ENCODE measurements at regions not wholly inside any gene's neighbourhood (a gene's known extent, or its start where the extent isn't known, plus 50 kb on each side); places are given as distances from the start of the nearest gene placed in this dataset.

DNA sequence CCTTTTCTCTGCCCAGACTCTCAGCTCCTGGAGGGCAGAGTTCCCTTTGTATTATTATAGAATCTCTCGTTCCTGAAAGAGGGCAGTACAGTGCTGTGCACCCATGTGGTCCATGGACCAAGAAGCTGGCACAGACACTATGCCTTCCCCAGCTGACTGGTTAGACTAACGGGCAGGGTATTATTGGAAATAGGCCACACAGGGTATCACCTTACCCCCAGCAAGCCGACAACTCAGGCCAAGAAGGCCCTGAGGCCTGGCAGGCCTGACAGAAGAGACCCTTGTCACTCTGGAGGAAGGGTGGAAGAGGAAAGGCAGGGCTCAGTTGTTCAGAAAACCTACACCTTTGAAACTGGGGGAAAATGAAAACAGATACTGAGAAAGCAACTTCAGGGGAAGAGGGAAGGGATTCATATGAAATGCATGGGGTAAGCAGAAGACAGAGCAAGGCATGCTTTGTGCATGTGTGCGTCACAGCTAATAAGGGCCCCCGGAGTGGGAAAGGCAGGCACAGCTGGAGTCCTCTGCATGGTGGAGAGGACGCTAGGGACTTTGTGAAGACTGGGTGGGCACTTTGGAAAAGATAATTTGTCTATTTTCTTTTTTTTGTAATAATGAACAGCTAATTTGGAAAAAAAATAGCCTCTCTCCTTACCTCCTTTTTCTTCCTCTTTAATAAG is 476.8 kb upstream of the CELF4 start:
- POLR2A ChIA-PET: no interaction called here
- CTCF ChIA-PET: no interaction called here

DNA sequence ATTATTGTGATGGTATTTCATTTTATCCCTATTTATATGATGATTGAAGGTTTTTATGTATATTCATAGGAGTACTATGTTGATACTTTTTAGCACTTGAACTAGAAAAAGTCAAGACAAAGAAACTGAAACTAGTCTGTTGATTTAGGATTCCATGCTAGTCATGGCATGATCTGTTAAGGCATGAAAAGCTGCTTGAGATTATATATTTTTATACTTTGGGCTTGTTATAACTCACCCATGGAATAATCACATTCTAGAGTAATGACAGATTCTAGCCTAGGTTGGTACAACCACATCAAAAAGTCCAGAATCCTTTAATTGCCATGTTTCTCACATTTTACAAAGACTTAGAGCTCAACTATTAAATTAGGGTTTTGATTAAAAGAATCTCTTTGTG is 472.6 kb upstream of the CELF4 start:
- Histone ChIP-seq H3K9me3 (no peaks in the 10 kb centered on the region), H3K4me1 (no peaks in the 10 kb centered on the region), H3K4me3 (ENCODE audit: low read depth, low read length) (no peak overlapping the region), H3K36me3 (ENCODE audit: control insufficient read depth, insufficient read depth, low read length) (no peaks in the 10 kb centered on the region), H3K27me3 (replicated peaks; ENCODE audit: control insufficient read depth, insufficient read depth, low read length) (no peaks in the 10 kb centered on the region)
- TF ChIP-seq, protein P1, sequence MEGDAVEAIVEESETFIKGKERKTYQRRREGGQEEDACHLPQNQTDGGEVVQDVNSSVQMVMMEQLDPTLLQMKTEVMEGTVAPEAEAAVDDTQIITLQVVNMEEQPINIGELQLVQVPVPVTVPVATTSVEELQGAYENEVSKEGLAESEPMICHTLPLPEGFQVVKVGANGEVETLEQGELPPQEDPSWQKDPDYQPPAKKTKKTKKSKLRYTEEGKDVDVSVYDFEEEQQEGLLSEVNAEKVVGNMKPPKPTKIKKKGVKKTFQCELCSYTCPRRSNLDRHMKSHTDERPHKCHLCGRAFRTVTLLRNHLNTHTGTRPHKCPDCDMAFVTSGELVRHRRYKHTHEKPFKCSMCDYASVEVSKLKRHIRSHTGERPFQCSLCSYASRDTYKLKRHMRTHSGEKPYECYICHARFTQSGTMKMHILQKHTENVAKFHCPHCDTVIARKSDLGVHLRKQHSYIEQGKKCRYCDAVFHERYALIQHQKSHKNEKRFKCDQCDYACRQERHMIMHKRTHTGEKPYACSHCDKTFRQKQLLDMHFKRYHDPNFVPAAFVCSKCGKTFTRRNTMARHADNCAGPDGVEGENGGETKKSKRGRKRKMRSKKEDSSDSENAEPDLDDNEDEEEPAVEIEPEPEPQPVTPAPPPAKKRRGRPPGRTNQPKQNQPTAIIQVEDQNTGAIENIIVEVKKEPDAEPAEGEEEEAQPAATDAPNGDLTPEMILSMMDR (IDR thresholded peaks at IDR 0.05; ENCODE audit: insufficient read depth in 1 of 2, low read depth in 1 of 2, low read length in 1 of 2, severe bottlenecking in 1 of 2, unreplicated experiment in 1 of 2): no peak
- no peaks in the 10 kb centered on the region for H3K36me3 Mint-ChIP-seq (ENCODE audit: insufficient read depth, unreplicated experiment)
- H3K4me3 Mint-ChIP-seq (ENCODE audit: unreplicated experiment): no peak overlapping the region
- peaks cover 5% of the 10 kb centered on the region for H3K27me3 Mint-ChIP-seq (ENCODE audit: insufficient read depth, unreplicated experiment)
- no TSS peak for BruUV-seq (replicated peaks)
- no peaks in the 10 kb centered on the region for H3K4me1 Mint-ChIP-seq (ENCODE audit: low read depth, unreplicated experiment)
- H3K9me3 Mint-ChIP-seq (ENCODE audit: unreplicated experiment): no peaks in the 10 kb centered on the region
- H3K27ac Mint-ChIP-seq (ENCODE audit: unreplicated experiment): no peak overlapping the region
- intact Hi-C loops (cut with micrococcal nuclease; ENCODE audit: unreplicated experiment): no loop called here
- ChIA-PET CTCF (no interaction called here), POLR2A (no interaction called here)
- DNase-seq: no peak

More for the DNA sequence above, 476.8 kb upstream of the CELF4 start:
- Mint-ChIP-seq H3K4me3 (ENCODE audit: unreplicated experiment) (no peak overlapping the region), H3K4me1 (ENCODE audit: low read depth, unreplicated experiment) (no peaks in the 10 kb centered on the region), H3K9me3 (ENCODE audit: unreplicated experiment) (no peaks in the 10 kb centered on the region), H3K27ac (ENCODE audit: unreplicated experiment) (no peak overlapping the region), H3K36me3 (ENCODE audit: insufficient read depth, unreplicated experiment) (no peaks in the 10 kb centered on the region), H3K27me3 (ENCODE audit: insufficient read depth, unreplicated experiment) (peaks cover 6% of the 10 kb centered on the region)
- BruUV-seq (replicated peaks): no TSS peak
- intact Hi-C loops (cut with micrococcal nuclease; ENCODE audit: unreplicated experiment): no loop called here
- DNase-seq: no peak
- TF ChIP-seq, protein P1 (IDR thresholded peaks at IDR 0.05; ENCODE audit: insufficient read depth in 1 of 2, low read depth in 1 of 2, low read length in 1 of 2, severe bottlenecking in 1 of 2, unreplicated experiment in 1 of 2): no peak
- Histone ChIP-seq H3K36me3 (ENCODE audit: control insufficient read depth, insufficient read depth, low read length) (no peaks in the 10 kb centered on the region), H3K4me1 (no peaks in the 10 kb centered on the region), H3K4me3 (ENCODE audit: low read depth, low read length) (no peak overlapping the region), H3K27me3 (replicated peaks; ENCODE audit: control insufficient read depth, insufficient read depth, low read length) (no peaks in the 10 kb centered on the region), H3K9me3 (no peaks in the 10 kb centered on the region)

DNA sequence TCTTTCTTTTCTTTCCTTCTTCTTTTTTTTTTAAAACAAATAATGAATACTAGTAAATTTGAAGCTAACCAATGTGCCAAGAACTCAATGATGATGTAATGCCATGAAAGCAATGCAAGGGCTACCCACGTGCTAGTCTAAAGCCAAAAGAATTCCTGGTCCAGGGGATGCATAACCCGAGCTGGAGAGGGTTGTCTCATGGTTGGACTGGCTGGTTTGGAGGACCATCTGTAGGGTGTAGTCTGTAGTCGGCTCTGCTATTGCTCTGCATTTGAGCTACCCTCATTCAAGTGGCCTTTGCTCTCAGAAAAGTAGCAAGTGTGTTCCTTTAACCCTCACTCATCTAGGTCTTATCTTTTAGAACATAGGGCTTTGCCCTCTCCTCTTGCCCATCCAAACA is 469.6 kb upstream of the CELF4 start:
- Mint-ChIP-seq H3K4me1 (ENCODE audit: low read depth, unreplicated experiment) (no peaks in the 10 kb centered on the region), H3K27ac (ENCODE audit: unreplicated experiment) (no peak overlapping the region), H3K9me3 (ENCODE audit: unreplicated experiment) (no peaks in the 10 kb centered on the region), H3K27me3 (ENCODE audit: insufficient read depth, unreplicated experiment) (peaks cover 3% of the 10 kb centered on the region), H3K4me3 (ENCODE audit: unreplicated experiment) (no peak overlapping the region), H3K36me3 (ENCODE audit: insufficient read depth, unreplicated experiment) (no peaks in the 10 kb centered on the region)
- H3K27me3 ChIP-seq (replicated peaks; ENCODE audit: control insufficient read depth, insufficient read depth, low read length): no peaks in the 10 kb centered on the region
- no peak for DNase-seq
- H3K4me3 ChIP-seq (ENCODE audit: low read depth, low read length): no peak overlapping the region
- H3K4me1 ChIP-seq: no peaks in the 10 kb centered on the region
- intact Hi-C loops (cut with micrococcal nuclease; ENCODE audit: unreplicated experiment): no loop called here
- TF ChIP-seq, protein P1 (IDR thresholded peaks at IDR 0.05; ENCODE audit: insufficient read depth in 1 of 2, low read depth in 1 of 2, low read length in 1 of 2, severe bottlenecking in 1 of 2, unreplicated experiment in 1 of 2): no peak
- H3K36me3 ChIP-seq (ENCODE audit: control insufficient read depth, insufficient read depth, low read length): no peaks in the 10 kb centered on the region
- no peaks in the 10 kb centered on the region for H3K9me3 ChIP-seq
- CTCF ChIA-PET: no interaction called here
- BruUV-seq (replicated peaks): no TSS peak
- POLR2A ChIA-PET: no interaction called here

All from Caco-2 (cell line).